ENCODE measurements at regions not wholly inside any gene's neighbourhood (a gene's known extent, or its start where the extent isn't known, plus 50 kb on each side); places are given as distances from the start of the nearest gene placed in this dataset.

- FAIRE-seq: no peak
- Histone ChIP-seq H3K4me1 (ENCODE audit: control insufficient read depth in 2 of 3, insufficient read depth in 2 of 3, low read depth in 1 of 3, low read length in 3 of 3) (peaks cover 0 to 4% (median 3%) of the 10 kb centered on the region in 3 donors), H3K9me3 (ENCODE audit: control insufficient read depth in 2 of 3, insufficient read depth in 1 of 3, low read length in 3 of 3) (no peaks in the 10 kb centered on the region), H3K36me3 (ENCODE audit: control insufficient read depth in 2 of 3, insufficient read depth in 3 of 3, low read length in 3 of 3) (no peaks in the 10 kb centered on the region), H3K9ac (ENCODE audit: low read length in 3 of 3) (peak overlapping the region in 1 of 3 donors; percentile 46), H3K27ac (ENCODE audit: low read depth in 2 of 2, low read length in 2 of 2) (no peak overlapping the region), H3K27me3 (ENCODE audit: control insufficient read depth, insufficient read depth, low read length) (no peaks in the 10 kb centered on the region), H3K4me3 (ENCODE audit: low read length in 3 of 3) (peak overlapping the region; percentile 14 to 69 (median 53))
- intact Hi-C loops (cut with DNase I): loop anchor here (10.0 kb wide), 1 partner anchor 58 kb away; no protein-coding TSS in a partner anchor
- TF ChIP-seq, protein P1, sequence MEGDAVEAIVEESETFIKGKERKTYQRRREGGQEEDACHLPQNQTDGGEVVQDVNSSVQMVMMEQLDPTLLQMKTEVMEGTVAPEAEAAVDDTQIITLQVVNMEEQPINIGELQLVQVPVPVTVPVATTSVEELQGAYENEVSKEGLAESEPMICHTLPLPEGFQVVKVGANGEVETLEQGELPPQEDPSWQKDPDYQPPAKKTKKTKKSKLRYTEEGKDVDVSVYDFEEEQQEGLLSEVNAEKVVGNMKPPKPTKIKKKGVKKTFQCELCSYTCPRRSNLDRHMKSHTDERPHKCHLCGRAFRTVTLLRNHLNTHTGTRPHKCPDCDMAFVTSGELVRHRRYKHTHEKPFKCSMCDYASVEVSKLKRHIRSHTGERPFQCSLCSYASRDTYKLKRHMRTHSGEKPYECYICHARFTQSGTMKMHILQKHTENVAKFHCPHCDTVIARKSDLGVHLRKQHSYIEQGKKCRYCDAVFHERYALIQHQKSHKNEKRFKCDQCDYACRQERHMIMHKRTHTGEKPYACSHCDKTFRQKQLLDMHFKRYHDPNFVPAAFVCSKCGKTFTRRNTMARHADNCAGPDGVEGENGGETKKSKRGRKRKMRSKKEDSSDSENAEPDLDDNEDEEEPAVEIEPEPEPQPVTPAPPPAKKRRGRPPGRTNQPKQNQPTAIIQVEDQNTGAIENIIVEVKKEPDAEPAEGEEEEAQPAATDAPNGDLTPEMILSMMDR (IDR thresholded peaks at IDR 0.05; ENCODE audit: borderline replicate concordance, extremely low read depth, insufficient read depth): no peak
- DNase-seq: peak in 2 of 5 donors; percentile 50 to 53
Measured at GRCh38 chr11:22433094-22433455, 94.9 kb downstream of the SLC17A6 start.

DNA sequence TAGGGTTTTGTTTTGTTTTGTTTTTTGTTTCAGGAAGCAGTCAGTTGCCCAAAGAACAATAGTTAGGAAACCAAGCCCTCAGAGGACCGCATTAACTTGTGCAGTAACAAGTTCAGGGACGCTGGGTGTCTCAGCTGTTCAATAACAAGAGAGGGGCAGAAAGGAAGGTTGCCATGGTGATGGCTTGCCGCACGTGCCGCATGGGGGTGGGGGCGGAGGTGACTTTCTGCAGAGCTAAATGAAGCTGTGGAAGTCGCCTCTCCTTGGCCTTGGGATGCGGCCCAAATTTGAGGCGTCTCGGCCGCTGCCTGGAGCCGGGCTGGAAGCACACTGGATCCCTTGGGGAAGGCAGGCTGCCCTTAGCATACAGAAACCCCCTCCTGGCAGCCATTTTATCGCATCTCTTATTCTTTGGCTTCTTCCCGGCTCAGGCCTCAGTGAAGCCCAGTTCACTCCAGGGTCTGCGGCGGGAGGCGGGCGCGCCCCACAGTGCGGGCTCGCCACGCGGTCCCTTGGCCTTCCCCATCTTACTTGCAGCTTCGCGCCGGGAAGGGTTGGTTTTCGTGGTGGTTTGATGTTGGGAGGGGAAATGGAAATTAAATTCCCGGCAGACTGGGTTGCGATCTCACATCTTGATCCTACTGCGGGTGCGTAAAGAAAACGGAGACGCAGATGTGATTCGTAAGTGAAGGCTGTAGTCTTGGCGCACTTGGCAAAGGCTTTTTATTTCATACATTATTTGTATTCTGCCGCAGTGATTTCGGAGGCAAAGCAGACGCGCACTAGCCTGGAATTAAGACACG is 94.3 kb downstream of the SLC17A6 start:
- no peaks in the 10 kb centered on the region for H3K9me3 ChIP-seq (ENCODE audit: control insufficient read depth in 2 of 3, insufficient read depth in 1 of 3, low read length in 3 of 3)
- peak overlapping the region; percentile 14 to 69 (median 53) for H3K4me3 ChIP-seq (ENCODE audit: low read length in 3 of 3)
- DNase-seq: peak; percentile 71 to 91 (median 88)
- FAIRE-seq: no peak
- no peaks in the 10 kb centered on the region for H3K36me3 ChIP-seq (ENCODE audit: control insufficient read depth in 2 of 3, insufficient read depth in 3 of 3, low read length in 3 of 3)
- no peaks in the 10 kb centered on the region for H3K27me3 ChIP-seq (ENCODE audit: control insufficient read depth, insufficient read depth, low read length)
- TF ChIP-seq, protein P1 (IDR thresholded peaks at IDR 0.05; ENCODE audit: borderline replicate concordance, extremely low read depth, insufficient read depth): no peak
- H3K27ac ChIP-seq (ENCODE audit: low read depth in 2 of 2, low read length in 2 of 2): no peak overlapping the region
- peak overlapping the region in 1 of 3 donors; percentile 46 for H3K9ac ChIP-seq (ENCODE audit: low read length in 3 of 3)
- intact Hi-C loops (cut with DNase I): loop anchor here (10.0 kb wide), 1 partner anchor 58 kb away; no protein-coding TSS in a partner anchor
- peaks cover 0 to 4% (median 3%) of the 10 kb centered on the region in 3 donors for H3K4me1 ChIP-seq (ENCODE audit: control insufficient read depth in 2 of 3, insufficient read depth in 2 of 3, low read depth in 1 of 3, low read length in 3 of 3)

GRCh38 chr11:22431106-22431505 is 92.9 kb downstream of the SLC17A6 start:
- Histone ChIP-seq H3K9me3 (ENCODE audit: control insufficient read depth in 2 of 3, insufficient read depth in 1 of 3, low read length in 3 of 3) (no peaks in the 10 kb centered on the region), H3K27ac (ENCODE audit: low read depth in 2 of 2, low read length in 2 of 2) (no peak overlapping the region), H3K27me3 (ENCODE audit: control insufficient read depth, insufficient read depth, low read length) (no peaks in the 10 kb centered on the region), H3K36me3 (ENCODE audit: control insufficient read depth in 2 of 3, insufficient read depth in 3 of 3, low read length in 3 of 3) (no peaks in the 10 kb centered on the region), H3K4me3 (ENCODE audit: low read length in 3 of 3) (no peak overlapping the region), H3K4me1 (ENCODE audit: control insufficient read depth in 2 of 3, insufficient read depth in 2 of 3, low read depth in 1 of 3, low read length in 3 of 3) (peaks cover 0 to 4% (median 3%) of the 10 kb centered on the region in 3 donors), H3K9ac (ENCODE audit: low read length in 3 of 3) (no peak overlapping the region)
- no peak for FAIRE-seq
- intact Hi-C loops (cut with DNase I): loop anchor here (10.0 kb wide), 1 partner anchor 56 kb away; no protein-coding TSS in a partner anchor
- peak in 2 of 5 donors; percentile 19 to 24 for DNase-seq
- TF ChIP-seq, protein P1 (IDR thresholded peaks at IDR 0.05; ENCODE audit: borderline replicate concordance, extremely low read depth, insufficient read depth): no peak

Measured in kidney (tissue), 13 donors.